ENCODE measurements at regions not wholly inside any gene's neighbourhood (a gene's known extent, or its start where the extent isn't known, plus 50 kb on each side); places are given as distances from the start of the nearest gene placed in this dataset.

DNA sequence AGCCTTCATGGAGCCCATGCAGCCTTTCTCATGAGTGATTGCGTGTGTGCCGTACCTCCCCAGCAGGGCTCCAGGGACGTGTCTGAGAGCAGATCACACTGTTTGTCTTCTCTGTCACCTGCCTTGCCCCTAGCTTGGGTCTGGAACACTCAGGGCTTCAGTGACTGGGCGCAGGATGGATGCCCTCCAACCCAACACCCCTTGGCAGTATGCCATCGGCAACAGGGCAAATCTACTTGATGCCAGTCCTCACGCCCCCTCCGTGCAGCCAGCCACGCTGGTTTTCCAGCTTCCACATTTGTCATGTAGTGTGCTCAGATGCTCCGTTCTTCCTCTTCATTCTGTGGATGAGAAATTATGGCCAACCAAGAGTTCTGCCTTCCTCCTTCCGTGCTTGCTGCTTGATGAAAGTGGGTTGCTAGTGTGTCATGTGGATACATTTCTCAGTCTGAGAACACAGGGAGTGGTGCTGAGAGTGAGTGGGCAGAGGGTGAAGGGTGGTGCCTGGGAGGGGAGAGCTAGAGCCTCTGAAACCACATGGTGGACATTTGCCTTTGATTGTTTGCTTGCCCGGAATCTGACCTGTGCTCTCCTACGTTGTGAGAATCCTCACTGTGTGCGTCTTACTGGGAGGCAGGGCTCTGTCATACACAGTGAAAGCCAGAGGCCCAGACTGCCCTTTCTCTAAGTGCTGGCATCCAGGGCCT, 97.2 kb downstream of the FAM43A start:
- TF ChIP-seq, protein P1, sequence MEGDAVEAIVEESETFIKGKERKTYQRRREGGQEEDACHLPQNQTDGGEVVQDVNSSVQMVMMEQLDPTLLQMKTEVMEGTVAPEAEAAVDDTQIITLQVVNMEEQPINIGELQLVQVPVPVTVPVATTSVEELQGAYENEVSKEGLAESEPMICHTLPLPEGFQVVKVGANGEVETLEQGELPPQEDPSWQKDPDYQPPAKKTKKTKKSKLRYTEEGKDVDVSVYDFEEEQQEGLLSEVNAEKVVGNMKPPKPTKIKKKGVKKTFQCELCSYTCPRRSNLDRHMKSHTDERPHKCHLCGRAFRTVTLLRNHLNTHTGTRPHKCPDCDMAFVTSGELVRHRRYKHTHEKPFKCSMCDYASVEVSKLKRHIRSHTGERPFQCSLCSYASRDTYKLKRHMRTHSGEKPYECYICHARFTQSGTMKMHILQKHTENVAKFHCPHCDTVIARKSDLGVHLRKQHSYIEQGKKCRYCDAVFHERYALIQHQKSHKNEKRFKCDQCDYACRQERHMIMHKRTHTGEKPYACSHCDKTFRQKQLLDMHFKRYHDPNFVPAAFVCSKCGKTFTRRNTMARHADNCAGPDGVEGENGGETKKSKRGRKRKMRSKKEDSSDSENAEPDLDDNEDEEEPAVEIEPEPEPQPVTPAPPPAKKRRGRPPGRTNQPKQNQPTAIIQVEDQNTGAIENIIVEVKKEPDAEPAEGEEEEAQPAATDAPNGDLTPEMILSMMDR (conservative IDR thresholded peaks at IDR 0.05): no peak
- no peak for TF ChIP-seq EZH2 (IDR thresholded peaks at IDR 0.05; ENCODE audit: low read depth)
